Adipocyte (in vitro differentiated cells): ENCODE measurements at regions not wholly inside any gene's neighbourhood (a gene's known extent, or its start where the extent isn't known, plus 50 kb on each side); places are given as distances from the start of the nearest gene placed in this dataset.
A peak's percentile ranks its signal among the peaks of the same experiment; 100 is the strongest.

Experiments used
- DNase-seq: peaks from one replicate; pipeline ENCODE4 v3.0.0-alpha.2; 2015; ENCODE audit warnings: low read depth
- H3K27me3 ChIP-seq: replicated peaks from 2 replicates; pipeline ENCODE4 v1.7.0; 2013; ENCODE audit warnings: mild to moderate bottlenecking, low read length, moderate library complexity; ENCODE audit not compliant: control insufficient read depth, insufficient read depth
- H3K36me3 ChIP-seq: 2 replicates; pipeline ENCODE4 v1.7.0; 2013; ENCODE audit warnings: low read length, mild to moderate bottlenecking, moderate library complexity; ENCODE audit not compliant: control insufficient read depth, insufficient read depth, severe bottlenecking
- H3K4me1 ChIP-seq: 2 replicates; pipeline ENCODE4 v1.7.0; 2013; ENCODE audit warnings: mild to moderate bottlenecking, low read length, moderate library complexity; ENCODE audit not compliant: control insufficient read depth, insufficient read depth
- H3K4me3 ChIP-seq: 2 replicates; pipeline ENCODE4 v1.7.0; 2013; ENCODE audit warnings: mild to moderate bottlenecking, low read length, moderate library complexity
- H3K9ac ChIP-seq: 2 replicates; pipeline ENCODE4 v1.7.0; 2013; ENCODE audit warnings: mild to moderate bottlenecking, low read length, moderate library complexity
- H3K9me3 ChIP-seq: 2 replicates; pipeline ENCODE4 v1.7.0; 2013; ENCODE audit warnings: mild to moderate bottlenecking, low read length, moderate library complexity; ENCODE audit not compliant: control insufficient read depth

GRCh38 chr2:41527525-41528323 is 520.1 kb upstream of the PKDCC start:
- H3K27me3 ChIP-seq, result no peaks in the 10 kb centered on the region
- no peak overlapping the region for H3K9ac ChIP-seq
- H3K4me1 ChIP-seq, result no peaks in the 10 kb centered on the region
- H3K36me3 ChIP-seq, result no peaks in the 10 kb centered on the region
- H3K4me3 ChIP-seq, result no peak overlapping the region
- DNase-seq, result no peak
- H3K9me3 ChIP-seq, result no peaks in the 10 kb centered on the region

- Histone ChIP-seq H3K4me3 (no peak overlapping the region), H3K4me1 (peaks cover 3% of the 10 kb centered on the region), H3K27me3 (no peaks in the 10 kb centered on the region), H3K9me3 (peaks cover 11% of the 10 kb centered on the region), H3K9ac (no peak overlapping the region), H3K36me3 (no peaks in the 10 kb centered on the region)
- DNase-seq, result no peak
These were observed 512.2 kb upstream of the PKDCC start for GRCh38 chr2:41535575-41535974.

DNA sequence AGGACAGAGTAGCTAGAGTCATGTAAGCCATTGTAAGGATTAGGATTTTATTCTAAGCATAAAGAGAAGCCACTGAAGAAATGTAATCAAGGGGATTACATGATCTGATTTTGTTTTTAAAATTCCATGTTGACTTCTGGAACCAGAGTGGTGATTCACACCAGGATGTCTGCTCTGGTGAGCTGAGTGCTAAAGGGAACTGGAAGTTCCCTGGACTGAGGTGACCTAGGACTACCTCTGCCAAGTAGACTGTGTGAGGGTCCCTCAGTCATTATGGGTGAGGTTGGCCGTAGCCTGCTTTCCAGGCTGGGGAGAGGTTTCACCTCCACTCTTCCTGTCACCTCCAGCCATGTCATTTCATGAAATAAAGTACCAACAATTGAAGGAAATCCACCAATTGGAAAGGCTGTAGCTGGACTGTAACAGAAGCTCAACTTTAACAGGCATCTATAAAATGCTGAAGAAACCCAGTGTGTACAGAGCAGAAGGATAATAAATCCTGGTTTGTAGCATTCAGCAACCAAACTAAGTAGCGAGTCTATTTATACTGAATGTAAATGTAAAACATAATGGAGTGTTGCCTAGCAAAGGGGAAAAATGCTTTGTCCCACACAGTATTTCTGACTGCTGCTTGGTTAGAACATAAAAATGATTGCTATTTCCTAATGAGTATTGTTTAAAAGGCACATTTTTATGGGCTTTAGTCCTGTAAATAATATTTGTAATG is 507.4 kb upstream of the PKDCC start:
- Histone ChIP-seq H3K9ac (no peak overlapping the region), H3K9me3 (peaks cover 6% of the 10 kb centered on the region), H3K4me3 (no peak overlapping the region), H3K4me1 (peaks cover 4% of the 10 kb centered on the region), H3K27me3 (no peaks in the 10 kb centered on the region), H3K36me3 (no peaks in the 10 kb centered on the region)
- DNase-seq, result no peak

GRCh38 chr2:41543726-41544125 is 504.1 kb upstream of the PKDCC start:
- H3K9ac ChIP-seq, result no peak overlapping the region
- H3K27me3 ChIP-seq, result no peaks in the 10 kb centered on the region
- no peaks in the 10 kb centered on the region for H3K36me3 ChIP-seq
- no peak overlapping the region for H3K4me3 ChIP-seq
- H3K9me3 ChIP-seq, result no peaks in the 10 kb centered on the region
- no peak for DNase-seq
- H3K4me1 ChIP-seq, result peaks cover 4% of the 10 kb centered on the region

DNA sequence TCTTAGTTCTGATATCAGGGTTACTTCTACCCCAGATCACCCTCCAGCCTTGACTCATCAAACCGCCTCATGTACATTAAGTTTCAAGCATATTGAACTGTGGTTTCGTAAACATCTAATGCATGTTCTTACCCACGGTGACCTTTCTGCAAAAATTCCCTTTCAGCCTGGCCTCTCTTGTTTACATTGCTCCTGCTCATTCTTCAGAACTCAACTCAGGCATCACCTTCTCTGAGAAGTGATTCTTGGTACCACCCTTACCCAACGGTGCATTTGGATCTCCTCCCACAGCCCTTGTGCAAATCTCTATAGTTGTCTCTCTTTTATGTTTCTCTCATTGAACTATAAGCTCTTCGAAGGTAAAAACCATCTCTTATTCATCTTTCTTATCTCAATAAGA is 503.1 kb upstream of the PKDCC start:
- Histone ChIP-seq H3K4me3 (no peak overlapping the region), H3K4me1 (peaks cover 4% of the 10 kb centered on the region), H3K9ac (no peak overlapping the region), H3K27me3 (no peaks in the 10 kb centered on the region), H3K36me3 (no peaks in the 10 kb centered on the region), H3K9me3 (no peaks in the 10 kb centered on the region)
- DNase-seq, result no peak

GRCh38 chr2:41546031-41546430 is 501.8 kb upstream of the PKDCC start:
- Histone ChIP-seq H3K36me3 (no peaks in the 10 kb centered on the region), H3K9ac (no peak overlapping the region), H3K9me3 (no peaks in the 10 kb centered on the region), H3K27me3 (no peaks in the 10 kb centered on the region), H3K4me1 (no peaks in the 10 kb centered on the region), H3K4me3 (no peak overlapping the region)
- no peak for DNase-seq

- Histone ChIP-seq H3K9ac (no peak overlapping the region), H3K9me3 (no peaks in the 10 kb centered on the region), H3K27me3 (no peaks in the 10 kb centered on the region), H3K4me1 (no peaks in the 10 kb centered on the region), H3K4me3 (no peak overlapping the region), H3K36me3 (no peaks in the 10 kb centered on the region)
- DNase-seq, result no peak
These were observed 479.2 kb upstream of the PKDCC start for GRCh38 chr2:41568648-41569047.

DNA sequence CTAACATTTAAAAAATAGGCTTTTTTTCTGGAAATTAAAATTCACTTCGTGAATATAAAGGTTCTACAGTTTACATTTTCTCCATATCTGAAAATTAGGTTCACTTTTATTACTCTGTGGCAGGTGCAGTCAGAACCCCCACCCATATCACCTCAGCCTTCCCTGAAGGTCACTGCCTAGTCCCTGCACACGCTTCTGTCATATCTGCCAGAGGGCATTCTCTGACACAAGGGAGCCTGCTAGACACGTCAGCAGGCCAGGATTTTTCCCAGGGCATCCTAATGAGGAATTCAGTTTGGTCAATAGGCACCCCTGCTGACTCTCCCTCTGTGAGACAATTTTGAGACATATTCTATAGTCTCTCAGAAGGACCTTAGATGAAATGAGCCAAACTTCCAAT is 475.7 kb upstream of the PKDCC start:
- H3K27me3 ChIP-seq, result no peaks in the 10 kb centered on the region
- H3K9me3 ChIP-seq, result no peaks in the 10 kb centered on the region
- H3K9ac ChIP-seq, result no peak overlapping the region
- H3K4me3 ChIP-seq, result no peak overlapping the region
- no peak for DNase-seq
- no peaks in the 10 kb centered on the region for H3K36me3 ChIP-seq
- no peaks in the 10 kb centered on the region for H3K4me1 ChIP-seq

DNA sequence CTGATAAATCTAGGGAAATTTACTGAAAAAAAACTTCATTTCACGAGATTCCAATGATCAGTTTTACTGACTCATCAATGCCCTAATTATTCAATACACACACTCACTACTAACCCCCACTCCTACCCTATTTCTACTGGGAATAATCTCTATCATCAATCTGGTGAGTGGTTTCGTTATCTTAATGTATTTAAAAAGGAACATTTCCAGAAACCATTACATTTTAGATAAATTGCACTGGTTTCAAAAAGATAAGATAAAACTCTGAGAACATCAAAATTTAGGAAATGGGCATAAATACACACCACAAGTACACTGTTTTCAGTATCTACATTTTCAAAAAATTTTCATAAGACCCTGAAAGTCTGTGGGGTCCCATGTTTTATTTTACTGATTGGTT is 471.4 kb upstream of the PKDCC start:
- no peaks in the 10 kb centered on the region for H3K36me3 ChIP-seq
- no peaks in the 10 kb centered on the region for H3K9me3 ChIP-seq

DNA sequence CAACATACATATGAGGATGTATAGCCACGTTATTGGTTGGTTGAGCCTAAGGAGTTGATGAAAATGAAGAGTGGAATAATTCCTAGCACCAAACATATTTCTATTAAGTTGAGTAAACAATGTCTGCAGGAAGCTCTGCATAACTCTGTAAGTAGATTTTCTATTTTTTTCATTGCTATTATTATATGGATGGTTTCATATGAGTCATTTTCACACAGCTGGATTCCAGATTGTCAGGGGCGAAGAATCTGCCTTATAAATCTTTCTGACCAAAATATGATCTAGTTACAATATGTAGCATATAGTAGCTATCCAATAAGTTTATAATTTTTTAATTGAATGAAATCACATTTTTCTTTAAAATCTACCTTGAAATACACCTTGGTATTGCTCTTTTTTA is 468.0 kb upstream of the PKDCC start:
- H3K4me1 ChIP-seq, result no peaks in the 10 kb centered on the region
- H3K9ac ChIP-seq, result no peak overlapping the region
- no peaks in the 10 kb centered on the region for H3K27me3 ChIP-seq
- no peaks in the 10 kb centered on the region for H3K36me3 ChIP-seq
- H3K9me3 ChIP-seq, result peaks cover 17% of the 10 kb centered on the region
- H3K4me3 ChIP-seq, result no peak overlapping the region
- peak; percentile 75 for DNase-seq

More for the DNA sequence above, 471.4 kb upstream of the PKDCC start:
- H3K9ac ChIP-seq, result no peak overlapping the region
- no peaks in the 10 kb centered on the region for H3K4me1 ChIP-seq
- no peak for DNase-seq
- no peaks in the 10 kb centered on the region for H3K27me3 ChIP-seq
- no peak overlapping the region for H3K4me3 ChIP-seq

GRCh38 chr2:41580806-41581205 is 467.0 kb upstream of the PKDCC start:
- H3K36me3 ChIP-seq, result no peaks in the 10 kb centered on the region
- peaks cover 27% of the 10 kb centered on the region for H3K9me3 ChIP-seq
- no peak overlapping the region for H3K4me3 ChIP-seq
- H3K9ac ChIP-seq, result no peak overlapping the region
- no peak for DNase-seq
- no peaks in the 10 kb centered on the region for H3K27me3 ChIP-seq
- H3K4me1 ChIP-seq, result no peaks in the 10 kb centered on the region
